ENCODE measurements at regions not wholly inside any gene's neighbourhood (a gene's known extent, or its start where the extent isn't known, plus 50 kb on each side); places are given as distances from the start of the nearest gene placed in this dataset.

- no peak overlapping the region for H2AFZ ChIP-seq (ENCODE audit: low read length)
- H3K27me3 ChIP-seq (ENCODE audit: control insufficient read depth, insufficient read depth, low read length) = no peaks in the 10 kb centered on the region
- H3K79me2 ChIP-seq (ENCODE audit: control insufficient read depth, insufficient read depth, low read length) = no peaks in the 10 kb centered on the region
- H4K20me1 ChIP-seq (ENCODE audit: control insufficient read depth, extremely low read depth, insufficient read depth, low read length) = no peaks in the 10 kb centered on the region
- no peak overlapping the region for H3K27ac ChIP-seq (ENCODE audit: insufficient read depth, low read length)
- no peak overlapping the region for H3K4me2 ChIP-seq (ENCODE audit: extremely low read depth, insufficient read depth, low read length)
- H3K4me1 ChIP-seq (ENCODE audit: control insufficient read depth, extremely low read depth, insufficient read depth, low read length) = no peaks in the 10 kb centered on the region
- no peak overlapping the region for H3K9ac ChIP-seq (ENCODE audit: insufficient read depth, low read length)
- no peak overlapping the region for H3K4me3 ChIP-seq (replicated peaks in 1 of 4; ENCODE audit: control extremely low read depth in 1 of 4, insufficient read depth in 1 of 4, low read depth in 3 of 4, low read length in 4 of 4)
- H3K36me3 ChIP-seq (ENCODE audit: control insufficient read depth, insufficient read depth, low read length) = no peaks in the 10 kb centered on the region
- DNase-seq (ENCODE audit: low read depth in 2 of 2) = no peak
- TF ChIP-seq CTCF (conservative IDR thresholded peaks at IDR 0.05 in 1 of 2, IDR thresholded peaks at IDR 0.05 in 1 of 2; ENCODE audit: low read depth in 1 of 2, low read length in 2 of 2) (no peak), EZH2 (IDR thresholded peaks at IDR 0.05; ENCODE audit: low read length, missing control alignments) (no peak)
- H3K9me3 ChIP-seq (ENCODE audit: control insufficient read depth, insufficient read depth, low read depth, low read length) = no peaks in the 10 kb centered on the region
Measured at GRCh38 chr11:70894566-70895365, 357.6 kb downstream of the SHANK2 start.

- no peaks in the 10 kb centered on the region for H3K9me3 ChIP-seq (ENCODE audit: control insufficient read depth, insufficient read depth, low read depth, low read length)
- no peak for TF ChIP-seq EZH2 (IDR thresholded peaks at IDR 0.05; ENCODE audit: low read length, missing control alignments)
- TF ChIP-seq CTCF (conservative IDR thresholded peaks at IDR 0.05 in 1 of 2, IDR thresholded peaks at IDR 0.05 in 1 of 2; ENCODE audit: low read depth in 1 of 2, low read length in 2 of 2) = no peak
- no peaks in the 10 kb centered on the region for H3K27me3 ChIP-seq (ENCODE audit: control insufficient read depth, insufficient read depth, low read length)
- no peak overlapping the region for H3K4me2 ChIP-seq (ENCODE audit: extremely low read depth, insufficient read depth, low read length)
- no peak overlapping the region for H3K9ac ChIP-seq (ENCODE audit: insufficient read depth, low read length)
- no peak overlapping the region for H2AFZ ChIP-seq (ENCODE audit: low read length)
- no peak for DNase-seq (ENCODE audit: low read depth in 2 of 2)
- no peaks in the 10 kb centered on the region for H4K20me1 ChIP-seq (ENCODE audit: control insufficient read depth, extremely low read depth, insufficient read depth, low read length)
- H3K4me3 ChIP-seq (replicated peaks in 1 of 4; ENCODE audit: control extremely low read depth in 1 of 4, insufficient read depth in 1 of 4, low read depth in 3 of 4, low read length in 4 of 4) = no peak overlapping the region
- H3K36me3 ChIP-seq (ENCODE audit: control insufficient read depth, insufficient read depth, low read length) = no peaks in the 10 kb centered on the region
- no peaks in the 10 kb centered on the region for H3K79me2 ChIP-seq (ENCODE audit: control insufficient read depth, insufficient read depth, low read length)
- H3K27ac ChIP-seq (ENCODE audit: insufficient read depth, low read length) = no peak overlapping the region
- no peaks in the 10 kb centered on the region for H3K4me1 ChIP-seq (ENCODE audit: control insufficient read depth, extremely low read depth, insufficient read depth, low read length)
Measured at GRCh38 chr11:70895366-70895670, 357.1 kb downstream of the SHANK2 start.

DNA sequence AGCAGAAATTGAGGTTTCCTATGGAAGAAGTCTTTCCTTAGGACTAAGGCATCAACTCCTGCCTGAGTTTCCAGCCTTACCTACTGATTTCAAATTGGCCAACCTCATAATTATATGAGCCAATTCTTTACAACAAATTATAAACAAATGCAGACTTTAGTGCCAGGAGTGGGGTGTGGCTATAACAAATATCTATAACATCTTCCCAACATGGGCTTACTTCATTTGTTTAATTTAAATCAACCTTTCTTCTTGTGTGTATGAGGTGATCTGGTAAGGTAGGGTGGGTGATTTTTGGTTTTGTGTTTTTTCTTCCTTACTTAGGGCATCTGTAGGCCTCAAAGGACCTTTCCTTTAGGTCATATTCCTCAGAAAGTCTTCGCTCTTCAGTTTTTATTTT lies 354.9 kb downstream of the SHANK2 start:
- no peaks in the 10 kb centered on the region for H3K27me3 ChIP-seq (ENCODE audit: control insufficient read depth, insufficient read depth, low read length)
- H3K79me2 ChIP-seq (ENCODE audit: control insufficient read depth, insufficient read depth, low read length) = no peaks in the 10 kb centered on the region
- no peak overlapping the region for H3K9ac ChIP-seq (ENCODE audit: insufficient read depth, low read length)
- no peaks in the 10 kb centered on the region for H3K36me3 ChIP-seq (ENCODE audit: control insufficient read depth, insufficient read depth, low read length)
- no peaks in the 10 kb centered on the region for H4K20me1 ChIP-seq (ENCODE audit: control insufficient read depth, extremely low read depth, insufficient read depth, low read length)
- H3K4me2 ChIP-seq (ENCODE audit: extremely low read depth, insufficient read depth, low read length) = no peak overlapping the region
- DNase-seq (ENCODE audit: low read depth in 2 of 2) = no peak
- H3K9me3 ChIP-seq (ENCODE audit: control insufficient read depth, insufficient read depth, low read depth, low read length) = no peaks in the 10 kb centered on the region
- no peak overlapping the region for H3K27ac ChIP-seq (ENCODE audit: insufficient read depth, low read length)
- no peak overlapping the region for H2AFZ ChIP-seq (ENCODE audit: low read length)
- no peaks in the 10 kb centered on the region for H3K4me1 ChIP-seq (ENCODE audit: control insufficient read depth, extremely low read depth, insufficient read depth, low read length)
- H3K4me3 ChIP-seq (replicated peaks in 1 of 4; ENCODE audit: control extremely low read depth in 1 of 4, insufficient read depth in 1 of 4, low read depth in 3 of 4, low read length in 4 of 4) = no peak overlapping the region
- no peak for TF ChIP-seq EZH2 (IDR thresholded peaks at IDR 0.05; ENCODE audit: low read length, missing control alignments)
- no peak for TF ChIP-seq CTCF (conservative IDR thresholded peaks at IDR 0.05 in 1 of 2, IDR thresholded peaks at IDR 0.05 in 1 of 2; ENCODE audit: low read depth in 1 of 2, low read length in 2 of 2)
